Ishikawa (cell line): ENCODE measurements at regions not wholly inside any gene's neighbourhood (a gene's known extent, or its start where the extent isn't known, plus 50 kb on each side); places are given as distances from the start of the nearest gene placed in this dataset.
A peak's percentile ranks its signal among the peaks of the same experiment; 100 is the strongest.

Experiments
- CEBPB ChIP-seq: IDR thresholded peaks from 2 replicates; pipeline ENCODE4 v1.6.1; 2012
- CREB1 ChIP-seq: IDR thresholded peaks from 2 replicates; pipeline ENCODE4 v1.6.1; 2012; ENCODE audit warnings: low read depth
- EGR1 ChIP-seq: IDR thresholded peaks from 2 replicates; pipeline ENCODE4 v1.6.1; 2012
- EP300 ChIP-seq: IDR thresholded peaks from 2 replicates; pipeline ENCODE4 v1.6.1; 2012; ENCODE audit warnings: borderline replicate concordance
- FOXM1 ChIP-seq: IDR thresholded peaks from 2 replicates; pipeline ENCODE4 v1.6.1; 2012; ENCODE audit warnings: low read depth, borderline replicate concordance
- MAX ChIP-seq: IDR thresholded peaks from 2 replicates; pipeline ENCODE4 v1.6.1; 2012
- NFIC ChIP-seq: IDR thresholded peaks from 2 replicates; pipeline ENCODE4 v1.6.1; 2012
- RAD21 ChIP-seq: IDR thresholded peaks from 2 replicates; pipeline ENCODE4 v1.6.1; 2012; ENCODE audit warnings: low read depth
- REST ChIP-seq: IDR thresholded peaks from 2 replicates; pipeline ENCODE4 v1.6.1; 2012; ENCODE audit warnings: low read depth, mild to moderate bottlenecking
- TAF1 ChIP-seq: IDR thresholded peaks from 2 replicates; pipeline ENCODE4 v1.6.1; 2012; ENCODE audit warnings: low read depth, mild to moderate bottlenecking
- TCF12 ChIP-seq: IDR thresholded peaks from 2 replicates; pipeline ENCODE4 v1.6.1; 2012; ENCODE audit warnings: low read depth
- TEAD4 ChIP-seq: IDR thresholded peaks from 2 replicates; pipeline ENCODE4 v1.6.1; 2012
- YY1 ChIP-seq: IDR thresholded peaks from 2 replicates; pipeline ENCODE4 v1.6.1; 2012; ENCODE audit warnings: low read depth
- ZBTB7A ChIP-seq: IDR thresholded peaks from 2 replicates; pipeline ENCODE4 v1.6.1; 2012; ENCODE audit warnings: low read depth
- TF ChIP-seq, protein P1 (sequence below): IDR thresholded peaks from 2 replicates; pipeline ENCODE4 v1.6.1; 2012

DNA sequence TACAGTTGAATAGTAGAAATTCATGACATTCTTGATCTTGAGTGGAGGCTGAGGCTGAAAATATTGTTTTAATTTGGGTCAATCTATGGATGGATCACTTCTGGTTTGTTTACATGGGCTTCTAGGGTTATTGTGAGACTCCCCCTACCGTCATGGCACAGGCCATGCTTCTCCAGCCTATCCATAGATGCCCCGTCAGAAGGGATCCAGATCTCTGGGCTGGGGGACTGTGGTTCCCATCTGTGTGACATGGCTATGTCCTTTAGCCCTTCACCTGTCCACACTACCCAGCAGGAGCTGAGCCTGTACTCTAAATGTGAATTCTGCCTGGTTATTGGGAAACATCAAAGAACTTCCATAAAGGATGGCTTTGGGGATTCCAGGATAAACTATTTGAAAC is 160.4 kb downstream of the ABCC12 start:
- TF ChIP-seq REST (no peak), TAF1 (no peak), RAD21 (peak; percentile 7; the same call in 1 of the 2 replicates), TEAD4 (no peak), NFIC (no peak)

DNA sequence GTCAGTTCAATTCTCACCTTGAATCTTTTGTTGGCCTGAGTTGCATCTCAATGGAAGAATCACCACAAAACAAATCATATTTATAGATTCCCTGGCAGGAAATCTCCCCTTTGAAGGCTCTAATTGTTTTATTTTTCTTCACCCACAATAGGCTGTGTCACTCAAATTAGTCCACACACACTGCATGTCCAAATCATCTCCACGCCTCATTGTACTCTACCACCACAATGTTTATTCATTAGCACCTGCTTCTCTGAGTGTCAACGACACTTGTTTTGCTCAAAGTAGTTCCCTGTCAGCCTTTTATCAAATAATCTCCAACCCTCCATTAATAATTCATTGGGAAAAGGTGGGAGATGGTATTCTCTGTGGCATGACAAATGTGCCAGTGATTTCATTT is 164.3 kb downstream of the ABCC12 start:
- TF ChIP-seq TEAD4 (no peak), YY1 (no peak), TAF1 (no peak), REST (no peak), EGR1 (no peak), FOXM1 (no peak), EP300 (no peak), CEBPB (no peak), CREB1 (no peak), RAD21 (no peak), TCF12 (no peak), MAX (no peak), NFIC (no peak), ZBTB7A (no peak)
- TF ChIP-seq, protein P1, sequence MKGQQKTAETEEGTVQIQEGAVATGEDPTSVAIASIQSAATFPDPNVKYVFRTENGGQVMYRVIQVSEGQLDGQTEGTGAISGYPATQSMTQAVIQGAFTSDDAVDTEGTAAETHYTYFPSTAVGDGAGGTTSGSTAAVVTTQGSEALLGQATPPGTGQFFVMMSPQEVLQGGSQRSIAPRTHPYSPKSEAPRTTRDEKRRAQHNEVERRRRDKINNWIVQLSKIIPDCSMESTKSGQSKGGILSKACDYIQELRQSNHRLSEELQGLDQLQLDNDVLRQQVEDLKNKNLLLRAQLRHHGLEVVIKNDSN = no peak

- TF ChIP-seq TAF1 (no peak), EGR1 (no peak), FOXM1 (no peak), NFIC (no peak), RAD21 (no peak), TEAD4 (no peak), MAX (no peak), ZBTB7A (no peak)
- TF ChIP-seq, protein P1 = no peak
Measured at GRCh38 chr16:47990676-47991075, 165.1 kb downstream of the ABCC12 start.

- TF ChIP-seq, protein P1 = no peak
- TF ChIP-seq TAF1 (no peak), RAD21 (no peak)
Measured at GRCh38 chr16:47987136-47987535, 168.7 kb downstream of the ABCC12 start.

GRCh38 chr16:47986031-47986430 is 169.8 kb downstream of the ABCC12 start:
- TF ChIP-seq, protein P1 = no peak
- TF ChIP-seq TAF1 = no peak
- no peak for TF ChIP-seq CREB1
- TF ChIP-seq MAX = no peak
- TF ChIP-seq EP300 = no peak
- TF ChIP-seq REST = no peak
- no peak for TF ChIP-seq RAD21
- TF ChIP-seq TCF12 = no peak
- no peak for TF ChIP-seq NFIC
- TF ChIP-seq FOXM1 = no peak
- TF ChIP-seq ZBTB7A = no peak
- no peak for TF ChIP-seq TEAD4
- TF ChIP-seq YY1 = no peak
- TF ChIP-seq CEBPB = no peak
- TF ChIP-seq EGR1 = no peak
